CD4-positive, alpha-beta T cell treated with Interleukin-2 at 100 ng/mL for 4 hours (primary cell): ENCODE measurements at regions not wholly inside any gene's neighbourhood (a gene's known extent, or its start where the extent isn't known, plus 50 kb on each side); places are given as distances from the start of the nearest gene placed in this dataset.

Source experiments
- DNase-seq: peaks from one replicate; pipeline ENCODE4 v3.0.0-alpha.2; 2020; ENCODE audit warnings: low spot score

- no peak for DNase-seq
Measured at GRCh38 chr1:55617288-55617982, 402.3 kb upstream of the USP24 start.

- DNase-seq, result no peak
Measured at GRCh38 chr1:55612988-55613387, 397.8 kb upstream of the USP24 start.

- no peak for DNase-seq
Measured at GRCh38 chr1:55611123-55611522, 396.0 kb upstream of the USP24 start.

GRCh38 chr1:55610203-55610602 is 395.0 kb upstream of the USP24 start:
- no peak for DNase-seq

GRCh38 chr1:55609630-55610029 is 394.5 kb upstream of the USP24 start:
- no peak for DNase-seq

GRCh38 chr1:55605155-55605554 is 390.0 kb upstream of the USP24 start:
- no peak for DNase-seq

GRCh38 chr1:55604749-55605148 is 389.6 kb upstream of the USP24 start:
- no peak for DNase-seq

GRCh38 chr1:55604179-55604578 is 389.0 kb upstream of the USP24 start:
- no peak for DNase-seq

GRCh38 chr1:55600242-55600641 is 385.1 kb upstream of the USP24 start:
- DNase-seq, result no peak

GRCh38 chr1:55597910-55598309 is 382.7 kb upstream of the USP24 start:
- DNase-seq, result no peak

- no peak for DNase-seq
Measured at GRCh38 chr1:55594701-55595100, 379.5 kb upstream of the USP24 start.

GRCh38 chr1:55593298-55593697 is 378.1 kb upstream of the USP24 start:
- DNase-seq, result no peak

- DNase-seq, result no peak
Measured at GRCh38 chr1:55592122-55592521, 377.0 kb upstream of the USP24 start.

GRCh38 chr1:55589671-55590297 is 374.6 kb upstream of the USP24 start:
- DNase-seq, result no peak

GRCh38 chr1:55588309-55588708 is 373.1 kb upstream of the USP24 start:
- no peak for DNase-seq

GRCh38 chr1:55586771-55587170 is 371.6 kb upstream of the USP24 start:
- no peak for DNase-seq

GRCh38 chr1:55585402-55585792 is 370.2 kb upstream of the USP24 start:
- DNase-seq, result no peak

GRCh38 chr1:55584526-55585401 is 369.6 kb upstream of the USP24 start:
- no peak for DNase-seq

- DNase-seq, result no peak
Measured at GRCh38 chr1:55582084-55582483, 366.9 kb upstream of the USP24 start.

GRCh38 chr1:55580845-55581332 is 365.7 kb upstream of the USP24 start:
- no peak for DNase-seq

GRCh38 chr1:55579332-55580001 is 364.3 kb upstream of the USP24 start:
- no peak for DNase-seq

GRCh38 chr1:55578646-55579045 is 363.5 kb upstream of the USP24 start:
- no peak for DNase-seq
